VCaP (cell line): ENCODE measurements at regions not wholly inside any gene's neighbourhood (a gene's known extent, or its start where the extent isn't known, plus 50 kb on each side); places are given as distances from the start of the nearest gene placed in this dataset.

ENCODE experiments used
- H3K27ac ChIP-seq: fragments of 450-650 bp; 2 replicates; pipeline ENCODE4 v1.5.1; 2017
- CTCF ChIP-seq: fragments of 450-650 bp; conservative IDR thresholded peaks from 2 replicates; pipeline ENCODE4 v1.5.1; 2017; ENCODE audit warnings: mild to moderate bottlenecking, moderate library complexity

GRCh38 chr10:121110369-121110768, 259.2 kb downstream of the WDR11 start:
- TF ChIP-seq CTCF = no peak
- H3K27ac ChIP-seq = no peak overlapping the region

GRCh38 chr10:121112136-121112535, 261.0 kb downstream of the WDR11 start:
- no peak for TF ChIP-seq CTCF

DNA sequence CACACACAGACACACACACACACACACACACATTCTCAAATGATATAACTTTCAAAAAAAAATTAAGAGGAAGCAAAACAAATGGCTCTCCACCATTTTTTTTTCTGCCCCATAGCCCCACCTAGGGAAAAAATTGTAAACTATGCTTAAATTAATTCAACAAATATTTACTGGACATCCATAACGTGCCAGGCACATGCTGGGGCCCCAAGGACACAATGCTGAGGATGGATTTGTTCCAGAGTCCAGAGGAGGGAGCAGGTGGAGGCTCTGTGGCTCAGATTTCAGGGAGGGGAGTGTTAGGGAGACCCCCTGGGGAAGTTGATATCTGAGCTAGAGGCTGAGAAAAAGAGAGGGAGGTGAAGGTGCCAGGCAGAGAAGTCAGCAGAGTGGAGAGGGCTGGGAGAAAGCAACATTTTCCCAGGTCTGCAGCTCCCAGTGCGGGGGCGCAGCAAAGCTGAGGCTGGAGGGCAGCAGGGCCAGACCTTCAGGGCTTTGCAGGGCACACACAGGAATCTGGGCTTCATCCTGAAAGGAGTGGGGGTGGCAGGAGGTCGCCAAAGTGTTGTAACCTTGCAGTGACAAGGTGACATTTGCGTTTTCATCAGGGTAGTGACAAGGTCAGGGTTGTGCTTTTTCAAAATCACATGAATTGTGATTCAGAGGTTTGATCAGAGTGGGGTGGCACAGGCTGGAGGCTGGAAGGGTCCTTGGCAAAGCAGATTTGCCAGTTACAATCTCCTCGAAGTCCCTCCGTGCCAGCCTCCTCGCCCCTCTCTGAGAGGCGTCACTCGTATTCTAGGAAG, 261.6 kb downstream of the WDR11 start:
- no peak overlapping the region for H3K27ac ChIP-seq
- TF ChIP-seq CTCF = no peak

More at GRCh38 chr10:121112136-121112535, 261.0 kb downstream of the WDR11 start:
- no peak overlapping the region for H3K27ac ChIP-seq

GRCh38 chr10:121113385-121113696, 262.2 kb downstream of the WDR11 start:
- TF ChIP-seq CTCF = no peak
- no peak overlapping the region for H3K27ac ChIP-seq

DNA sequence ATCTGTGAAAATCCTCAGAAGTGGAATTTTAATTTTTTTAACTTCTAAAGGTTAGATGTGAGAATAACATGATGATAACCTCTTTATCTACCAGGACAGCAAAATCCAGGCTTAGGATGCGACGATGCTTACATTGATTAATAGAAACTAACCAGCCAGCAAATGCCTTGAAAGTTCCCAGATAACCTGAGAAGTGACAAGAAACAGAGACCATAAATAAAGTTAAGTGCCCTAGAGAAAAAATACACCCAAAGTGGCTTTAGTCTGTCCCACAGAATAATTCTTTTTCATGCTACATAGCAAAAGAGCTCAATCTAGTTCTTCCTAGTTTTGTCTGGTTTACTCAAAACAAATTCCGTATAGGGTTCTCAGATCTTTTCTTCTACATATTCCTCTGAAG, 262.7 kb downstream of the WDR11 start:
- H3K27ac ChIP-seq = no peak overlapping the region

DNA sequence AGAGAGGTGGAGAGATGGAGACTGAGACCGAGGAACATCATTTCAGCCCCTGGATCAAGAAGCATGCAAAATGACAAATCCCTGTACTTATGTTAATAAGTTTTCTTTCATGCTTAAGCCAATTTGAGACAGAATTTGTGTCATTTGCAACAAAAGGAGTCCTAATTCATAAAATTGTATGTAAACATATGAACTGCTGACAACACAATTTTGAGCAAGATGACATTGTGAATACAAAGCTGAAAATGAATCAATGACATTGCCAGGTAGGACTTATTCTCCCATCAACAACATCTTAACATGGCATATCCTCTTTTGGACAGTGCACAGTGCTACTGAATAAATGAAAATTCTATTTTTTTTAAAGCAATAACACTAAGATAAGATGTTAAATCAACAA, 264.0 kb downstream of the WDR11 start:
- no peak for TF ChIP-seq CTCF
- no peak overlapping the region for H3K27ac ChIP-seq

More for the DNA sequence above, 262.7 kb downstream of the WDR11 start:
- TF ChIP-seq CTCF = no peak

- no peak overlapping the region for H3K27ac ChIP-seq
- TF ChIP-seq CTCF = no peak
Observed at GRCh38 chr10:121121462-121121861, 270.3 kb downstream of the WDR11 start.
